Heart left ventricle (tissue), 16 donors: ENCODE measurements at regions not wholly inside any gene's neighbourhood (a gene's known extent, or its start where the extent isn't known, plus 50 kb on each side); places are given as distances from the start of the nearest gene placed in this dataset.

Experiments used
- ATAC-seq, 4 donors: fragments of 200-7000 bp; cut with Tn5 transposase; one replicate each; pipeline ENCODE4 v1.9.1; 2020 to 2022; ENCODE audit warnings: moderate library complexity in 4 of 4, mild to moderate bottlenecking in 3 of 4, moderate number of reproducible peaks in 1 of 4
- DNase-seq, 5 donors: peaks; one replicate each; pipeline ENCODE4 v3.0.0-alpha.2; 2020
- H3K27ac ChIP-seq, 12 donors: fragments of 200-600 bp; sonication (generic) in 4 of 12; one replicate each; pipeline versions ENCODE4 v1.5.0 to v1.8.0; 2016 to 2022; ENCODE audit warnings: mild to moderate bottlenecking in 2 of 12
- H3K27me3 ChIP-seq, 9 donors: fragments of 200-600 bp; sonication (generic) in 2 of 9; one replicate each; pipeline versions ENCODE4 v1.5.1 to v1.8.0; 2016 to 2022; ENCODE audit warnings: mild to moderate bottlenecking in 3 of 9
- H3K36me3 ChIP-seq, 9 donors: fragments of 200-600 bp; sonication (generic) in 2 of 9; one replicate each; pipeline versions ENCODE4 v1.5.0 to v1.8.0; 2018 to 2022; ENCODE audit warnings: mild to moderate bottlenecking in 2 of 9
- H3K4me1 ChIP-seq, 12 donors: fragments of 200-600 bp; sonication (generic) in 4 of 12; one replicate each; pipeline versions ENCODE4 v1.5.0 to v1.8.0; 2016 to 2022; ENCODE audit warnings: mild to moderate bottlenecking in 3 of 12
- H3K4me3 ChIP-seq, 12 donors: fragments of 200-600 bp; sonication (generic) in 4 of 12; one replicate each; pipeline versions ENCODE4 v1.5.0 to v1.8.0; 2017 to 2022; ENCODE audit warnings: mild to moderate bottlenecking in 9 of 12, moderate library complexity in 4 of 12
- H3K9me3 ChIP-seq, 12 donors: fragments of 200-600 bp; sonication (generic) in 4 of 12; one replicate each; pipeline versions ENCODE4 v1.5.0 to v1.8.0; 2016 to 2022; ENCODE audit warnings: mild to moderate bottlenecking in 1 of 12
- CTCF ChIP-seq, 12 donors: fragments of 200-600 bp; sonication (generic) in 4 of 12; IDR thresholded peaks; one replicate each; pipeline versions ENCODE4 v1.5.0 to v1.8.0; 2018 to 2022; ENCODE audit warnings: antibody characterized with exemption in 12 of 12, mild to moderate bottlenecking in 5 of 12
- POLR2A ChIP-seq, 2 donors: fragments of 450-650 bp; IDR thresholded peaks; one replicate each; pipeline ENCODE4 v1.6.1; 2017; ENCODE audit warnings: antibody characterized with exemption in 2 of 2, mild to moderate bottlenecking in 2 of 2, moderate library complexity in 2 of 2
- WGBS, 4 donors: extraction: QIAGEN DNeasy Blood & Tissue Kit in 2 of 4; methylation state at CpG; one replicate each; pipeline versions ENCODE4 v1.1.5 to v1.1.7; 2013 to 2018; 5-methylcytosine and 5-hydroxymethylcytosine counted together
- intact Hi-C, 10 donors: fragments of 100-400 bp; cut with DNase I; formaldehyde crosslinking; loops; one replicate each; pipeline versions ENCODE4 v1.11.1 to v1.14.2; 2022
- donor health status: ischemic (EF 13 %, LVEDD 7.1; RV severe dilation, severe dysfunction).
- donor health status: healthy with polysubstance abuse.
- donor health status: DM: no; HTN: yes; CAD: no.
- donor health status: DM: no; HTN: no; CAD: no.
- donor health status: ischemic (EF 25% LVEDD 6.9; RV normal size, moderate dysfunction).
- donor health status: ischemic (EF 25% LVEDD 5.7; RV mildly dilated, moderate dysfunction).
- donor health status: healthy.
- donor health status: DM: yes; HTN: yes; CAD: no.
- donor health status: ischemic (EF 35%, LVEDD 5.7; RV mildly dilated, moderate dysfunction).
- donor health status: nonischemic (EF 11% LVEDD 7.7; RV severe dilation, severe dysfunction).
- donor health status: DM: yes; HTN: yes; CAD: no.
- donor health status: PGD.
- donor health status: ischemic (EF 29% LVEDD 5.4; RV normal size, mild dysfunction).
- donor health status: nonischemic (EF 23%, LVEDD 6.1; RV moderate dilation, normal function).

GRCh38 chr6:11296449-11297375 lies 64.2 kb upstream of the NEDD9 start:
- H3K4me3 ChIP-seq: no peak overlapping the region
- no peaks in the 10 kb centered on the region for H3K27me3 ChIP-seq
- H3K27ac ChIP-seq: no peak overlapping the region
- H3K9me3 ChIP-seq: peaks cover 0 to 20% (median 0%) of the 10 kb centered on the region in 12 donors
- H3K4me1 ChIP-seq: no peaks in the 10 kb centered on the region
- intact Hi-C loops: no loop called here
- H3K36me3 ChIP-seq: no peaks in the 10 kb centered on the region
- WGBS, 4 donors: 92 to 95% (median 94%) methylated on average over 11 of the region's 11 CpGs
- TF ChIP-seq POLR2A (IDR thresholded peaks at IDR 0.05): no peak
- ATAC-seq (no peak), DNase-seq (no peak)

GRCh38 chr6:11295969-11296368 lies 63.5 kb upstream of the NEDD9 start:
- Histone ChIP-seq H3K36me3 (no peaks in the 10 kb centered on the region), H3K4me3 (no peak overlapping the region), H3K27ac (no peak overlapping the region), H3K9me3 (peaks cover 0 to 18% (median 0%) of the 10 kb centered on the region in 12 donors), H3K27me3 (no peaks in the 10 kb centered on the region), H3K4me1 (no peaks in the 10 kb centered on the region)
- intact Hi-C loops: no loop called here
- WGBS, 4 donors: 94 to 98% (median 97%) methylated on average over 2 of the region's 2 CpGs
- no peak for ATAC-seq
- DNase-seq: no peak
- no peak for TF ChIP-seq POLR2A (IDR thresholded peaks at IDR 0.05)
- TF ChIP-seq CTCF (IDR thresholded peaks at IDR 0.05): no peak

- Histone ChIP-seq H3K27me3 (no peaks in the 10 kb centered on the region), H3K36me3 (no peaks in the 10 kb centered on the region), H3K27ac (no peak overlapping the region), H3K9me3 (peaks cover 0 to 12% (median 0%) of the 10 kb centered on the region in 12 donors), H3K4me1 (no peaks in the 10 kb centered on the region), H3K4me3 (no peak overlapping the region)
- intact Hi-C loops: no loop called here
- TF ChIP-seq CTCF (IDR thresholded peaks at IDR 0.05) (no peak), POLR2A (IDR thresholded peaks at IDR 0.05) (no peak)
- ATAC-seq: no peak
- DNase-seq: no peak
- 81 to 88% (median 84%) methylated on average over 3 of the region's 3 CpGs for whole genome bisulfite sequencing, 4 donors
These were observed 61.8 kb upstream of the NEDD9 start for GRCh38 chr6:11294228-11294627.

- Histone ChIP-seq H3K27me3 (no peaks in the 10 kb centered on the region), H3K4me3 (no peak overlapping the region), H3K36me3 (no peaks in the 10 kb centered on the region), H3K27ac (no peak overlapping the region), H3K4me1 (no peaks in the 10 kb centered on the region), H3K9me3 (peaks cover 0 to 12% (median 0%) of the 10 kb centered on the region in 12 donors)
- intact Hi-C loops: no loop called here
- ATAC-seq (no peak), DNase-seq (no peak)
- TF ChIP-seq POLR2A (IDR thresholded peaks at IDR 0.05) (no peak), CTCF (IDR thresholded peaks at IDR 0.05) (no peak)
These were observed 60.2 kb upstream of the NEDD9 start for GRCh38 chr6:11292594-11293236.
